Adipocyte (in vitro differentiated cells): ENCODE measurements at regions not wholly inside any gene's neighbourhood (a gene's known extent, or its start where the extent isn't known, plus 50 kb on each side); places are given as distances from the start of the nearest gene placed in this dataset.

Experiments
- DNase-seq: peaks from one replicate; pipeline ENCODE4 v3.0.0-alpha.2; 2015; ENCODE audit warnings: low read depth
- H3K27me3 ChIP-seq: replicated peaks from 2 replicates; pipeline ENCODE4 v1.7.0; 2013; ENCODE audit warnings: mild to moderate bottlenecking, low read length, moderate library complexity; ENCODE audit not compliant: control insufficient read depth, insufficient read depth
- H3K36me3 ChIP-seq: 2 replicates; pipeline ENCODE4 v1.7.0; 2013; ENCODE audit warnings: low read length, mild to moderate bottlenecking, moderate library complexity; ENCODE audit not compliant: control insufficient read depth, insufficient read depth, severe bottlenecking
- H3K4me1 ChIP-seq: 2 replicates; pipeline ENCODE4 v1.7.0; 2013; ENCODE audit warnings: mild to moderate bottlenecking, low read length, moderate library complexity; ENCODE audit not compliant: control insufficient read depth, insufficient read depth
- H3K4me3 ChIP-seq: 2 replicates; pipeline ENCODE4 v1.7.0; 2013; ENCODE audit warnings: mild to moderate bottlenecking, low read length, moderate library complexity
- H3K9ac ChIP-seq: 2 replicates; pipeline ENCODE4 v1.7.0; 2013; ENCODE audit warnings: mild to moderate bottlenecking, low read length, moderate library complexity
- H3K9me3 ChIP-seq: 2 replicates; pipeline ENCODE4 v1.7.0; 2013; ENCODE audit warnings: mild to moderate bottlenecking, low read length, moderate library complexity; ENCODE audit not compliant: control insufficient read depth

- Histone ChIP-seq H3K4me1 (no peaks in the 10 kb centered on the region), H3K9me3 (no peaks in the 10 kb centered on the region), H3K4me3 (no peak overlapping the region), H3K9ac (no peak overlapping the region), H3K36me3 (no peaks in the 10 kb centered on the region), H3K27me3 (no peaks in the 10 kb centered on the region)
- no peak for DNase-seq
These were observed 1321.0 kb downstream of the ROBO2 start for GRCh38 chr3:78360849-78361248.

DNA sequence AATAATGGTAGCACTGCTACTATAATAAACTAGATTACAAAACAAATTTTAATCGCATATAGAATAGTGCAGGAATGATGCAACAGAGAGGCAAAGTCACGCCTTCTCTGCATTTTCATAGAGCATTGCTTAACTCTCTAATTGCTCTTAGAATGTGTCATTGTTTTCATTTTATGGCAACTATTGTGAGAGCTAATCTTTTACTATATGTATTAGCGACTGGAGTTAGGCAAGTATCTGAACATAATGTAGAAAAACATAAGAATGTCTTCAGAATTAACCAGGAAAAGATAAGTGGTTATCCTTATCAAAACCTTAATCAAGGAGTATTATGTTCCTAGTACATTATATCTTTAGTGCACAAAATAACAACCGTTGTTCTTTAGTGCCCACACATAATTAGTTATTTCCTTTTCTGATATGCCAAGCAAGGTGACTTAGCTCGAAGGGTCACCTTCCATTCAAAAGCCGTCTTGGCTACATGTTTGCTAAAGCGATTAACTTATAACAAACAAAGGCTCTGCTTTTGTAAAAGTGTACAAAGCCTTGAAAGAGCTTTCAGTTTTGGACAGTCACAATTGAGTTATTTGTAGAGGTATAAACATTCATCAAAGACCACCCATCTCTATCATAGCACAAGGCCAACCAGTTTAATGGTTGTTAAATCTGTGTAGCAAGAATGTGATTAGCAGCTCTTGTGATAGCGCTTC, 1328.9 kb downstream of the ROBO2 start:
- Histone ChIP-seq H3K4me1 (no peaks in the 10 kb centered on the region), H3K9ac (no peak overlapping the region), H3K4me3 (no peak overlapping the region), H3K9me3 (no peaks in the 10 kb centered on the region), H3K36me3 (no peaks in the 10 kb centered on the region), H3K27me3 (no peaks in the 10 kb centered on the region)
- no peak for DNase-seq

DNA sequence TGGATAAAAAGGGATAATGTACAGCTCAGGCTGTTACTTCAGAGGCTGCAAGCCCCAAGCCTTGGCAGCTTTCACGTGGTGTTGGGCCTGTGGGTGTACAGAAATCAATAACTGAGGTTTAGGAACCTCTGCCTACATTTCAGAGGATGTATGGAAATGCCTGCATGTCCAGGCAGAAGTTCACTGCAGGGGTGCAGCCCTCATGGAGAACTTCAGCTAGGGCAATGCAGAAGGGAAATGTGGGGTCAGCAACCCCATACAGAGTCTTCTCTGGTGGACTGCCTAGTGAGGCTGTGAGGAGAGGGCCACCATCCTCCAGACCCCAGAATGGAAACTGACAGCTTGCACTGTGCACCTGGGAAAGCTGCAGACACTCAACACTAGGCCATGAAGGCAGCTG, 1350.3 kb downstream of the ROBO2 start:
- Histone ChIP-seq H3K4me1 (no peaks in the 10 kb centered on the region), H3K9me3 (peaks cover 14% of the 10 kb centered on the region), H3K27me3 (no peaks in the 10 kb centered on the region), H3K36me3 (no peaks in the 10 kb centered on the region), H3K9ac (no peak overlapping the region), H3K4me3 (no peak overlapping the region)
- no peak for DNase-seq

DNA sequence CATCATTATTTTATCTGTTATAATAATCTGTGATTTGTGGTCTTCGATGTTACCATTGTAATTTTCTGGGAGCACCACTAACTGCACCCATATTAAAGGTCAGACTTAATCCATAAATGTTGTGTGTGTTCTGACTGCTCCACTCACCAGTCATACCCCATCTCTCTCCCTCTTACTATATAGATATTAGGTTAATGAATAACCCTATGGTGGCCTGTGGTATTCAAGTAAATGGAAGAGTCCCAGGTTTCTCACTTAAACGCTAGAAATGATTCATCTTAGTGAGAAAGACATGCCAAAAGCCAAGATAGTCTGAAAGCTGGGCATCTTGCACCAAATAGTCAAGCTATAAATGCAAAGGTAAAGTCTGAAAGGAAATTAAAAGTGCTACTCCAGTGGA, 1358.5 kb downstream of the ROBO2 start:
- Histone ChIP-seq H3K4me1 (no peaks in the 10 kb centered on the region), H3K36me3 (no peaks in the 10 kb centered on the region), H3K9ac (no peak overlapping the region), H3K9me3 (no peaks in the 10 kb centered on the region), H3K27me3 (no peaks in the 10 kb centered on the region), H3K4me3 (no peak overlapping the region)
- DNase-seq, result no peak

- no peak for DNase-seq
- no peak overlapping the region for H3K9ac ChIP-seq
- no peaks in the 10 kb centered on the region for H3K9me3 ChIP-seq
- H3K4me1 ChIP-seq, result no peaks in the 10 kb centered on the region
- H3K4me3 ChIP-seq, result no peak overlapping the region
- no peaks in the 10 kb centered on the region for H3K27me3 ChIP-seq
- H3K36me3 ChIP-seq, result no peaks in the 10 kb centered on the region
These were observed 1362.8 kb downstream of the ROBO2 start for GRCh38 chr3:78402720-78403119.

GRCh38 chr3:78405745-78406144, 1362.1 kb downstream of the ROBO1 start:
- H3K9me3 ChIP-seq, result no peaks in the 10 kb centered on the region
- no peak overlapping the region for H3K4me3 ChIP-seq
- no peak for DNase-seq
- H3K36me3 ChIP-seq, result no peaks in the 10 kb centered on the region
- no peaks in the 10 kb centered on the region for H3K27me3 ChIP-seq
- H3K9ac ChIP-seq, result no peak overlapping the region
- no peaks in the 10 kb centered on the region for H3K4me1 ChIP-seq

GRCh38 chr3:78406396-78406795, 1361.4 kb downstream of the ROBO1 start:
- no peak for DNase-seq
- Histone ChIP-seq H3K4me1 (no peaks in the 10 kb centered on the region), H3K4me3 (no peak overlapping the region), H3K9ac (no peak overlapping the region), H3K27me3 (no peaks in the 10 kb centered on the region), H3K36me3 (no peaks in the 10 kb centered on the region), H3K9me3 (no peaks in the 10 kb centered on the region)

DNA sequence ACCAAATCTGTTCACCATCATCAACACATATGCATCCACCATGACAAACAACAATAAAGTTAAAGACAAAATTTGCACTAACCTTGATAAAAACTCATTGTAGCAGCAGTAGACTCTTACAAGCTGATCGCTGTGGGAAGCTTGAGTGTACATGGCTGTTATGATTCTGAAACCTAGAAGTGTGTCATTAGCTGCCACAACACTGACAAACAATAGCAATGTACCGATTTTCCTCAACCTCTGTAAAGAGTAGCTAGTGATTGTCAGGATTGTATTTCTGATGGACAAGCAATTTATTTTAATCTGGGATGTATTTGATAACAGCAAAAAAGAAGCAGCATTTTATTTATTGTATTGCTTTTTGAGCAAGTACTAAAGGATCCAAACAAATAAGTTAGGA, 1357.7 kb downstream of the ROBO1 start:
- DNase-seq, result no peak
- Histone ChIP-seq H3K9me3 (no peaks in the 10 kb centered on the region), H3K36me3 (no peaks in the 10 kb centered on the region), H3K9ac (no peak overlapping the region), H3K27me3 (no peaks in the 10 kb centered on the region), H3K4me1 (no peaks in the 10 kb centered on the region), H3K4me3 (no peak overlapping the region)

DNA sequence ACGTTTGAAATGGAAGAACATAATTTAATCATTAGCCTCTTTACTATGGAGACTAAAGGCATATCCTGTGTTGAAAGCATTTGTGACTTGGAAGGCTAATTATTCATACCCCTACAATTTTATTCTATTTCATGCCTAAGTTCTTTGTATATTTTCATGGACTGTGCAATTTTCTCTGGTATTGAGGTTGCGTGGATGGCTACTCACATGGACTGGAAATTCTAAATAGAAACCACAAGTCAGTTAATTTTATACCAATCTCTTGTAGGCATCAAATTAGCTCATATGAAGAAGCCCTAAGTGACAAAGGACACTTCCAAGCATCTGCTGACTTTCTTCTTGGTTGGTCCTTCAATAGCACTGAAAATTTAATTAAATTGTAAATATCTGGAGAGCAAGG, 1353.5 kb downstream of the ROBO1 start:
- Histone ChIP-seq H3K4me1 (no peaks in the 10 kb centered on the region), H3K36me3 (no peaks in the 10 kb centered on the region), H3K4me3 (no peak overlapping the region), H3K27me3 (no peaks in the 10 kb centered on the region), H3K9me3 (no peaks in the 10 kb centered on the region), H3K9ac (no peak overlapping the region)
- DNase-seq, result no peak

- H3K9ac ChIP-seq, result no peak overlapping the region
- no peak overlapping the region for H3K4me3 ChIP-seq
- no peaks in the 10 kb centered on the region for H3K36me3 ChIP-seq
- H3K27me3 ChIP-seq, result no peaks in the 10 kb centered on the region
- H3K9me3 ChIP-seq, result no peaks in the 10 kb centered on the region
- DNase-seq, result no peak
- no peaks in the 10 kb centered on the region for H3K4me1 ChIP-seq
These were observed 1347.2 kb downstream of the ROBO1 start for GRCh38 chr3:78420611-78421010.

DNA sequence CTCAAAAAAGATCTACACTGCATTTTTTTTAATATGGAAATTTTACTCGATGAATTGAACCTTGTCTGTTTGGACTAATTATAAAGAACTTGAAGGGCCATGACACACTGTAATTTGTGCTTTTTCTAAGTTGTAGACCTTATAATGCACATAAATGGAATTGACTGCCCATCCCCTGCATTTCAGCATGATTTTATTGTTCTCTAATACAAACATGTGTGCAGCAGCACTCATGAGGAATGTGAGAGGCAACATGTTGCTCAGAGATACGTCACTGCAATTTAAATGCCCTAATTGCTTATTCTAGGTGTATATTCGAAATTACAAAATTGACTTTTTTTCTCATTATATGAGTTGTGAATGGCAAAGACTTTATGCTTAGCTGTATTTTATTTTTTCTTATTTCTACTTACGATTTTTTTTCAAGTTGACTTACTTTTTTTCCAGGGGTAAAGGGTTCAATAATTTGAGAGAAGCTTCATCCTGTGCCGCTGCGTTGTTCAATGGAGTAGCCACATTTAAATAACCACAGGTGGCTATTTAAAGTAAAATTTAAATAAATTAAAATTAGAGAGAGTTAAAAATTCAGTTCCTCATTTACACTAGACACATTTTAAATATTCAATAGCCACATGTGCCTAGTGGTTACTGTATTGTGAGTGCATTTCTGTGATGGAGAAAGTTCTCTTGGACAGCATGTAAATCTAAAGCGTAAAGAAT, 1346.4 kb downstream of the ROBO1 start:
- Histone ChIP-seq H3K36me3 (no peaks in the 10 kb centered on the region), H3K9me3 (no peaks in the 10 kb centered on the region), H3K9ac (no peak overlapping the region), H3K27me3 (no peaks in the 10 kb centered on the region), H3K4me1 (no peaks in the 10 kb centered on the region), H3K4me3 (no peak overlapping the region)
- DNase-seq, result no peak
